OCI-LY7 (cell line): ENCODE measurements at regions not wholly inside any gene's neighbourhood (a gene's known extent, or its start where the extent isn't known, plus 50 kb on each side); places are given as distances from the start of the nearest gene placed in this dataset.

Source experiments
- EZH2phosphoT487 ChIP-seq: fragments of 200-600 bp; sonication (generic); IDR thresholded peaks from 2 replicates; pipeline ENCODE4 v1.6.1; 2018; ENCODE audit warnings: low read depth, borderline replicate concordance, mild to moderate bottlenecking, mixed run types, antibody characterized with exemption, low read length, moderate library complexity, mixed read lengths
- TF ChIP-seq, protein P1 (sequence below): fragments of 200-600 bp; sonication (generic); conservative IDR thresholded peaks from 2 replicates; pipeline ENCODE4 v1.5.1; 2014; ENCODE audit warnings: mild to moderate bottlenecking, antibody characterized with exemption, low read length, moderate library complexity, mixed read lengths

DNA sequence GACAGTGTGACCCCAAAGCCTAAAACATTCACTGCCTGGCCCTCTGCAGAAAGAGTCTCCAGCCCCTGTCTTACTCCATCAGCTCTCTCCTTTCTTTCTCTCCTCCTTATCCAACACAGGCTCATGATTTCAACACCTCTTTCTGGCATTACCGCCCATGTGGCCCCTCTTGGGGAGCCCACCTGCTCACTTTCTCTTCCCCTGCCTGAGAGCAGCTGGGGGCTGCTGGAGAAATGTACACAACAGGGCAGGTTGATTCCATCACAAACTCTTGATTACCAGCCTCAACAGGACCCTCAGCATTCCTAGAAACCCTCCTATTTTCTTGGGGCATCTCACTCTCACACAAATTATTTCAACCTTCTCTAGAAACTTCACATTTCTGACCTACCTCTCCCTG lies 98.3 kb downstream of the ABHD5 start:
- TF ChIP-seq, protein P1, sequence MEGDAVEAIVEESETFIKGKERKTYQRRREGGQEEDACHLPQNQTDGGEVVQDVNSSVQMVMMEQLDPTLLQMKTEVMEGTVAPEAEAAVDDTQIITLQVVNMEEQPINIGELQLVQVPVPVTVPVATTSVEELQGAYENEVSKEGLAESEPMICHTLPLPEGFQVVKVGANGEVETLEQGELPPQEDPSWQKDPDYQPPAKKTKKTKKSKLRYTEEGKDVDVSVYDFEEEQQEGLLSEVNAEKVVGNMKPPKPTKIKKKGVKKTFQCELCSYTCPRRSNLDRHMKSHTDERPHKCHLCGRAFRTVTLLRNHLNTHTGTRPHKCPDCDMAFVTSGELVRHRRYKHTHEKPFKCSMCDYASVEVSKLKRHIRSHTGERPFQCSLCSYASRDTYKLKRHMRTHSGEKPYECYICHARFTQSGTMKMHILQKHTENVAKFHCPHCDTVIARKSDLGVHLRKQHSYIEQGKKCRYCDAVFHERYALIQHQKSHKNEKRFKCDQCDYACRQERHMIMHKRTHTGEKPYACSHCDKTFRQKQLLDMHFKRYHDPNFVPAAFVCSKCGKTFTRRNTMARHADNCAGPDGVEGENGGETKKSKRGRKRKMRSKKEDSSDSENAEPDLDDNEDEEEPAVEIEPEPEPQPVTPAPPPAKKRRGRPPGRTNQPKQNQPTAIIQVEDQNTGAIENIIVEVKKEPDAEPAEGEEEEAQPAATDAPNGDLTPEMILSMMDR = no peak
- TF ChIP-seq EZH2phosphoT487 = no peak
